Prostate gland (tissue), 2 donors: ENCODE measurements at regions not wholly inside any gene's neighbourhood (a gene's known extent, or its start where the extent isn't known, plus 50 kb on each side); places are given as distances from the start of the nearest gene placed in this dataset.
A peak's percentile ranks its signal among the peaks of the same experiment; 100 is the strongest.

ENCODE experiments used
- CTCF ChIP-seq, 4 experiments: fragments of 200-600 bp in 2 of 4; fragments of 450-650 bp in 2 of 4; sonication (generic) in 2 of 4; IDR thresholded peaks; 1 replicate in 3 of 4; 2 replicates in 1 of 4; pipeline ENCODE4 v1.5.1; 2016 to 2019; ENCODE audit warnings: antibody characterized with exemption in 4 of 4, mild to moderate bottlenecking in 2 of 4, moderate library complexity in 2 of 4
- POLR2A ChIP-seq: fragments of 450-650 bp; IDR thresholded peaks from one replicate; pipeline ENCODE4 v1.6.1; 2016; ENCODE audit warnings: antibody characterized with exemption, mild to moderate bottlenecking
- POLR2AphosphoS5 ChIP-seq: sonication (generic); formaldehyde crosslinking; IDR thresholded peaks from one replicate; pipeline ENCODE4 v1.6.1; 2017; ENCODE audit warnings: antibody characterized with exemption

- peak; percentile 21 for TF ChIP-seq POLR2AphosphoS5
- no peak for TF ChIP-seq CTCF (IDR thresholded peaks at IDR 0.05)
- no peak for TF ChIP-seq POLR2A
Observed at GRCh38 chr5:74424162-74424868, 216.2 kb downstream of the ENC1 start.
